HG03175 (cell line): ENCODE measurements at regions not wholly inside any gene's neighbourhood (a gene's known extent, or its start where the extent isn't known, plus 50 kb on each side); places are given as distances from the start of the nearest gene placed in this dataset.
"Not testable (repeated sequence)": the region's sequence is repeated elsewhere in the genome, so short reads cannot be mapped to it uniquely, and the experiment has no call there.

Experiments used
- ATAC-seq: cut with Tn5 transposase; IDR thresholded peaks from one replicate; pipeline ENCODE4 v1.9.1; 2021; ENCODE audit warnings: mild to moderate bottlenecking, moderate library complexity; ENCODE audit not compliant: unreplicated experiment

DNA sequence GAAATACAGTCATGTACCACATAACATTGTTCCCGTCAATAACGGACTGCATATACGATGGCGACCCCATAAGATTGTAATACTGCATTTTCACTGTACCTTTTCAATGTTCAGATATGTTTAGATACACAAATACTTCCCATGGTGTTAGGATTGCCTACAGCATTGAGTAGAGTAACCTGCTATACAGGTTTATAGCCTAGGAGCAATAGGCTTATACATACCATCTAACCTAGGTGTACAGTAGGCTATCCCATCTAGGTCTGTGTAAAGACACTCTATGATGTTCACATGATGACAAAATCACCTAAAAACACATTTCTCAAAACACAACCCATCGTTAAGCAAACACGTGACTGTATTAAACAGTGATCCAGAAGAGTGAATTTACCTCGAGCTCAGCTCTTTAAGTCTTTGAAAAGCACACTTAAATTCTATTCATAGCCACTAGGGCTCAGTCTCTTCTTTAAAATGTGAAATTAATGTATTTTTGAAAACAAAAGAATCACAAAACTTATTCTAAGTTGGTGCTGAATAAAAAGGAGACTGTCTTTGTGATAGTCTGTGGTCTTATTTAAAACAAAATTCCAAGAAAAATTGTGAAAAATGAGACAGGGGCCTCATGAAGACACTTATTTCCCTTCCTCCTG lies 239.1 kb upstream of the ARID2 start:
- no peak for ATAC-seq

DNA sequence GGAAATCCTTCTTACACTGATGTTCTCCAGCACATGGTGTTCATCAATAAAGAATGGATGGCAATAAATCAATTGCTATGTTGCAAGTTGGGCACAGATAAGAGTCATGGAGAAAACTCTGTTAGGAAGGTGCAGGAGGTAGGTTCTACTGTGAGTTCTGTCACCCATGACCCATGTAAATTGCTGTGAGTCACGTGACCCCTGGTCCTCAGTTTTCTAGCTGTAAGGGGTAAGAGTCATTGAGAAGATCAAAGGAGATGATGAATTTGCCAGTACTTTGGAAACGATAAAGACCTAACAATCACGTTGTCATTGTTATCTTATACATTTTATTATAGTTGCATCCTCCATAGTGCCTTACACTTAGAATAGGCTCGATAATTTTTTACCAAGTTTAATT lies 235.2 kb upstream of the ARID2 start:
- ATAC-seq = no peak

DNA sequence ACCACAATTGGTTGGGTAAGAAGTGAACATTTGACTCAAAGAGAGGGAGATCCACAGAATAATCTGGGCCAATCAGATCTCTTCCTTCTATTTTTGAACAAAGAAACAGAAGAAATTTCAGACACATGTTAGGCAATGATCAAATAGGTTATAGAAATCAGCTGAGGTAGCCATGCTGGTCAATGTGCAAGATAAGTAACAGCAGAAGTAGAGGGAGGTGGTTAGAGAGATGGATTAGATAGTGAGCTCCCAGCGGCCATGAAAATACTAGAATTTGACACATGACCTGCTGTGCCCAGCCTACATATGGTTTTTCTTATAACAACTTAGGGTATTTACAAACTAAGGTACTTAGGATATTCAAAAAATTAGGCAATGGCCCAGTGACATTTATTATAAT lies 230.9 kb upstream of the ARID2 start:
- no peak for ATAC-seq

DNA sequence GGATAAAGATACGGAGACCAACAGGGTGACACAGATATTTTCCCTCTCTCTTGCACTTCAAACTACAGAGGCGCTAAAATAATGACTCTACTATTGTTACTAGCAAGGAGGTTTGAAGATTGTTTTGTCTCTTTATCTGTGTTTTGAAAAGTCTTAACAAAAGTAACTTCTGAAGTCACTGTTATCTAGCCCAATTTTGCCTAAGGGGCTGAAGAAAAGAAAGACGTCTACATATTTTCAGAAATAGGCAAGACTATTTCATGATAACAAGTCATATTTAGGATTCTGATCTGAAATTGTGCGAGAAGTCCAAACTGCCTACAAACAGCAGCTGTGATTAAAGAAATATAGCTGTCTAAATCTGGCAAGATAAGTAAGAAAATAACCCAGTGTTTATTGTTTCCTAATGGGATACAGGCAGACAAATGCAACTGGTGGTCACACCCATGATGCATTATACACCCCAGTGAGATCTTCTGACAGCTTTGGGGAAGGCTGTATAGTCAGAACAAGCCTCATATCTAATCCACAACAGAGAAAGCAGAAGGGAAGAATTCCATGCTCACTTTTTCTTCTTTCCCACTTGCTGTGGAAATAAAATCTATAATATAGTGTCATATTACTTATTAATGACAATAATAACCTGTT lies 226.9 kb upstream of the ARID2 start:
- ATAC-seq = no peak

DNA sequence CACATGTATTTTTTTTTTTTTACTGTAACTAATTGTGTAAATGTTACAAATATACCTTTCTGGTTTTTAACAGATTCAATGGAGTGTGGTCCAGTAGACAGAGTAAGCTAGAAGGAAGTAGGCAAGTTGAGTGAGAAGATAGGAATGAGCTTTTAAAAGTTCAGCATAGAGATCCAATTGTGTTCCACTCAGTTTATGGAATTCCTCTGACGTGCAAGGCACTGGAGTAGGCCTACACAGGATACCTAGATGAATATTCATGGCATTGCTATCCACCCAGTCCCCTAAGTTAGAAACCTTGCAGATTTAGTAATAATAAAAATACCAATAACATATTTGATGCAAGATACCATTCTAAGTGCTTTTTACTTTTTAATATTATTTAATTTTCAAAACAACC lies 225.6 kb upstream of the ARID2 start:
- ATAC-seq = no peak

DNA sequence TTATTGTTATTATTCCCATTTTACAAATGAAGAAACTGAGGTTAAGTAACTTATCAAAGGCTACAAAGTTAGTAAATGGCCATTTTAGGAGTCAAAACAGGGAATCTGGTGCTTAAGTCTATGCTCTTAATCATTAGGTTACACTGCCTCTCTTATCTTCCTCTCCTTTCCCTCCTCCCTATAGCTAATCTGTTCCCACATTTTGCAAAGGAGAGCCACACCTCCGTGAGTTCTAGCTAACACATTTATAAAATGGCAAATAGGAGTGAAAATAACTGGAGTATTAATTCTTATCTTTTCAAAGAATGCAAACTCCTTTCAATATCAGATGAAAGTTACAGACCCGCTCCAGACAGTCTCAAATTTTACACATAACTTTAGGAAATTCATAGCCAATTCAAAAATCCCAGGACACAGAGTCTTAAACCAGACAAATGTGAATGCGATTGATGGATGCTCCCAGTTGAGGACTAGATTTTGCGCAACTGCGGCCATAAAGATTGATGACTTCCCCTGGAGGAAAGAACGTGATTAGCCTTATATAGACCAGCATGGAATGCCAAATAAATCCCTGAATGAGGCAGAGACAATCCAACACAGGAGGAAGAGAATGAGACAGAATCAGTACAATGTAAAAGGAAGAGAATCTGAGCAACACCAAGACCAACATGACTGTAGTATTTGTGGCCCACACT lies 225.0 kb upstream of the ARID2 start:
- ATAC-seq = no peak

DNA sequence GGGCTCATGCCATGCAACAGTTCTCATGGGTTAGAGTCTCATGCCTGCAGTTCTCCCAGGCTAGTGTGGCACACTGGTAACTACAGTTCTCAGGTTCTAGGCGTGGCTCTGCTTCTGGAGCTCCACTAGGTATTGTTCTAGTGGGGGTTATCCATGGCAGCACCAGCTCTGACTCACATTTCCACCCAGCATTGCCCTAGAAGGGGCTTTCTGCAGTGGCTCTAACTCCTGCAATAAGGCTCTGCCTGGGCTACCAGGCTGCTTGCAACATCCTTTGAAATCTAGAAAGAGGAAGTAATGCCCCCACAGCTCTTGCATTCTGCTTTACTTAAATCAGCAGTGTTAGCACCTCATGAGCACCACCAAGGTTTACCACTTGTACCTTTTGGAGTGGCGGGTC lies 220.3 kb upstream of the ARID2 start:
- no peak for ATAC-seq

DNA sequence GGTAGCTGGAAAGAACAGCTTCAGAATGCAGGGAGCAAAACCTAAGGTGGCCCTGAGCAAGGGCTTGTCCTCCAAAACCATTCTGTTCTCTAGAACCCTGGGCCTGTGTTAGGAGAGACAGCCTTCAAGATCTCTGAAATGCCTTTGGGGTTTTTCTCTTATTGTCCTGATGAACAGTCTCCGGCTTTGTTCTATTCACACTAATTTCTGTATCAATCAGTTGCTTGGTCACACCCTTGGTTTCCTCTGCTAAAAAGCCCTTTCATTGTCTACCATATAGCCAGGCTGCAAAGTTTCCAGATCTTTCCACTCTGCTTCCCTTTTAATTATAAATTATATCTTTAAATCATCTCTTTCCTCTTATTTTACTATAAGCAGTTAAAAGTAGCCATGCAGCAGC lies 219.9 kb upstream of the ARID2 start:
- ATAC-seq = no peak

DNA sequence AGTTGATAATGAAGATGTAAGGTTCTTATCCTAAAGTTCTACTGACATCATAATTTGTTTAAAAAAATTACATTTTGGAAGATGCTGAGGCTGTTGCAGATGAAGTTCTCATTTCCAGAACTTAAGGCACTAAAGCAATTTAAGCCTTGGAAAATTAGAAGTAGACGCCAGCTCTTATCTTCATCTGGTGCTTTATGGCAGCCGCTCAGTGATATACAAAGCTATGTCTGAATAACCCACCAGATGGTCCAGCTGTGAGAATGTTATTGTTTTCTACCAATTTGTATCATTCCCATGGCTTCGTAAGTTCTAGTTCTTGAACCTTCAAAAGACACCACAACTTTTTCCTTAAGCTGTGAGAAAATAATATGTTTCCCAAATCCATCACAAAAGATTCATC lies 212.1 kb upstream of the ARID2 start:
- no peak for ATAC-seq

DNA sequence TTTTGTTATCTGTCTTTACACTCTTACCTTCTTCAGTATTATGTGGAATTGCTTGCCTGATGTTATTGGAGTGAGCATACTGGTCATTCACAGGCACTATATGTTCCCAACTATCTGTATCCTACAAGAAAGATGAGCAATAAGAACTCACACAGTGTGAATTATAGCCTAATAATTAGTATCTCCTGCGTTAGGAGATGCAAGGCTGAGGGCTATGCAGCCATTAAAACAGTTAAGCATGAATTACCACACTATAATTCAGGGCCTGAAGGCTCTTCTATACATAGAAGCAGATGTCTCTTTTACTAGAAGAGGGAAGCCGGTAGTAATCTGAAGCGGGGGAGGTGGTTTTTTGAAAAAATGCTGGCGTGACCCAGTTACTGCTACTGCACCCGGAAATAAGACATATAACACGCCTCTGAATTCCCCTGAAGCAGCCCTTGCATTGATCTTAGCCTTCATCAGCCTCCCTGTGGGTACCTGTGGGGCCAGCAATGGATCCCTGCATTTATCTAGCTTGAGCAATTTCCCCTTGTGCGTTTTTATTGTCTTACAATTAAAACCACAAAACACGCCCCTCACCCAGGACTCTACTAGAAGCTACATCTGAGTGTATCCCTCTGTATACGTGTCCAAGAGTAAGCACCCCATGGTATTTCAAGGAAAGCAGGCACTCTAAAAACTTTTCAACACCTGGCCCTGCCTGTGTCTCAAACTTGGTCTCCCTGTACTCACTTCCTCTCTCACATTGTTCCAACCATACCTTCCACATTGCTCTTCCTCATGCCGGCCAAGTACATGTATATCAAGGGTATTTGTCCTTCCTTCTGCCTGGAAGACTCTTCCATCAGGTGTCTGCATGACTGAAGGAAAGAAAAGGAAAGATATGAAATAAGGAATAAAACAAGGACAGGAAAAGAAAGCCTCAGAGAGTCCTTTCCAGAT lies 210.9 kb upstream of the ARID2 start:
- ATAC-seq = no peak

DNA sequence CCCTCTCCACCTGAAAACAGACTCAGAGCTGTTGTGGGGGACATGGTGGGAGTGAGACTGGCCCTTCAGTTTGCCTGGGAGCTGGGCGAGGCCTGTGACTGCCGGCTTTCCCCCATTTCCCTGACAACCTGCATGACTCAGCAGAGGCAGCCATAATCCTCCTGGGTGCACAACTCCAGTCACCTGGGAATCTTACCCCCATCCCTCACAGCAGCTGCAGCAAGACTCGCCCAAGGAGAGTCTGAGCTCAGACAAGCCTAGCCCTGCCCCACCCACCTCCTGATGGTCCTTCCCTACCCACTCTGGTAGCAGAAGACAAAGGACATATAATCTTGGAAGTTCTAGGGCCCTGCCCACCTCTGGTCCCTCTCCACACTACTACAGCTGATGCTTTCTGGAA lies 207.3 kb upstream of the ARID2 start:
- no peak for ATAC-seq

DNA sequence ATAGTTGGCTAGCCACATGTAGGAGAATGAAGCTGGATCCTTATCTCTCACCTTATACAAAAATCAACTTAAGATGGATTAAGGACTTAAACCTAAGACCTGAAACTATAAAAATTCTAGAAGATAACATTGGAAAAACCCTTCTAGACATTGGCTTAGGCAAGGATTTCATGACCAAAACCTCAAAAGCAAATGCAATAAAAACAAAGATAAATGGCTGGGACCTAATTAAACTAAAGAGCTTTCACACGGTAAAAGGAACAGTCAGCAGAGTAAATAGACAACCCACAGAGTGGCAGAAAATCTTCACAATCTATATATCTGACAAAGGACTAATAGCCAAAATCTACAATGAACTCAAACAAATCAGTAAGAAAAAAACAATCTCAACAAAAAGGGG lies 202.7 kb upstream of the ARID2 start:
- not testable (repeated sequence) for ATAC-seq

DNA sequence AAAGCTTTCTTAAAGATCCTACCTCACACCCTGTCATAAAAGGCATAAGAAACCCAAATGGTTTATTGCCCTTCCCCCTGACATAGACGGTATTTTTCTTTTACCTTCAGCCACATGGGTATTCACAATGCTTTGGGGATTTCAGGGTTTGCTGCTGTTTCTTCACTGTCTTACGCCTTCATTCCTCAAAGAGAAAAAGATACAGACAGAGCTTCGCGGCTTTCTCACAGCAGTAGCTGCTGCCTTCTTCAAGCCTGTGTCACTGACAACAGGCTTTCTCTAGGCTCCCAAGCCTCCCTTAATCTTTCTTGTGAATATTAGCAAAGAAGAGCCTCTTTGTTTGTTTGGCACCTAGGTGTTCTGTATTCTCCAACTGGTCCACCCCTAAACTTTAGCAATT lies 197.4 kb upstream of the ARID2 start:
- no peak for ATAC-seq

DNA sequence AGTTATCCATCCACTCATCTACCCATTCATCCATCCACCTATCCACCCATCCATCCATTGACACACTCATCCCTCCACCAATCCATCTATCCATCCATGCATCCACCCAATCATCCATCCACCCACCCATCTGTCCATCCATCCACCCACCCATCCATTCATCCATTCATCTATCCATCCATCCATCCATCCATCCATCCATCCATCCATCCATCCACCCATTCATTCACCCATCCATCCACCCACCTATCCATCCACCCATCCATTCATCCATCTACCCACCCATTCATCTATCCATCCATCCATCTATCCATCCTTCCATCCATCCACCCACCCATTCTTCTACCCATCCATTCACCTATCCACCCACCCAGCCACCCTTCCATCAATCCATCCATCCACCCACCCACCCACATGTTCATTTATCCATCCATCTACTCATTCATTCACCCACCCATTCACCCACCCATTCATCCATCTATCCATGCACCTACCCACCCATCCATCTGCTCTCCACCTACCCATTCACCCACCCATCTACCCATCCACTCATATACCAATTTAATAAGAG lies 193.8 kb upstream of the ARID2 start:
- no peak for ATAC-seq

DNA sequence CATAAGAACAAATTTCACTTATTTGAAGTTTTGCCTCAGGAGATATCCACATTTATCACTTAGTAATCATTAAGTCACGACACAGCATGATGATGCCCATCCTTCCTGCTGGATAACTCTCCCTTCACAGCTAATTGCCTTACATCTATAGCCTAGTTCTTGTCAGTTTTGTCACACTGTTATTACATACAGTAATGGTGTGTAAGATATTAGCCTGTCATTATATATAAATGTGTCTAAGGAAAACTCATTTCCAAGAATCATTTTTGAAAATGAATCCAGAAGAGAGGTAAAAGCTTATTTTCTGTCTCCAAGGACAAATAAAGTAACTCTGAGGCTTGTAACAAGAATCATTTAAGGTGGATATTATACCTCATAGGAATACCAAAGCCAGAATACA lies 193.2 kb upstream of the ARID2 start:
- ATAC-seq = no peak

DNA sequence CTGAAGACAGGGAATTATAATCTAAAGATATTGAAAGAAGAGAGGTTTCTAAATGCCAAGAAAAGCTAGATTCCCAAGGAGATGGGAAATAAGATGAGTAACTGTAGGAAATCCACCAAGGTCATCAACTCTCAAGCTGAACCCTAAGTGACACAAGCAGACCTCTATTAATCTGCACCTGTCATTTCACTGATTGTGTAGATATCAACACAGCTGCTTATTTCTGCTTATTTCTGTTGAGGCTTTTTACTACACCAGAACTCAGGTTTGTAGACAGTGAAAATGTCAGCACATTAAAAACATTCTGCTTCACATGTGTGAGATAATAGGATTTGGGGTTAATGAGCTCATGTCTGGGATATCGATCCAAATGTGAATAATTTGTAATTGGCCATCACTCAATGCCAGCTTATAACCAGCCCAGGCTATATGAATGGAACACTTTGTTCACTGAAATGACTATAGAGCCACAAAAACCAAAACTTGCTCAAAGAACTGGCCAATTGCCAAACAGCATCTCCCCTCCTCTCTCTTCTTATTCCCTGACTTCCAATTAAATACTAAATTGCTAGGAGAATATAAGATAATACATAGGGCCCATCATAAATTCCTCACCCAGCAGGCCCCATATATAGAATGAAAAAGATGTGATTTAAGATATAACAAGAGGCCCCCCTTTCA lies 188.7 kb upstream of the ARID2 start:
- ATAC-seq = no peak

DNA sequence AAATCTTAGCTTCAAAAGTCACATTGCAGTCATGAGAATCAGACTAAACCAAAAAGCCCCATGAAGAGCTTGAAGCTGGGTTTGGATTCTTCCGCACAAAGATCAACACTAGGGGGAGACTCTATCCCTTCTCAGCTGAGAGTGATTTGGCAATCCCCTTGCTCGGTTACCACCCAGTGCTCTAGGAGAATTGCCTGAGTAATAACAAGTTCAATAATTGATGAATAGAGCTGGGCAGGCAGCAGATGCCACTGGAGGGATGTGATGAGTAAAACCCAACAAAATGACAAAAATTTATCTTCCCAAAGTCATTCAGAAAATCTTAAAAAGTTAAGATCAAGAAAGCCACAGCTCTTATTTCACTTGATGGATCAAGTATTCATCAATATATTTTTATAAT lies 185.6 kb upstream of the ARID2 start:
- ATAC-seq = peak; percentile 89

DNA sequence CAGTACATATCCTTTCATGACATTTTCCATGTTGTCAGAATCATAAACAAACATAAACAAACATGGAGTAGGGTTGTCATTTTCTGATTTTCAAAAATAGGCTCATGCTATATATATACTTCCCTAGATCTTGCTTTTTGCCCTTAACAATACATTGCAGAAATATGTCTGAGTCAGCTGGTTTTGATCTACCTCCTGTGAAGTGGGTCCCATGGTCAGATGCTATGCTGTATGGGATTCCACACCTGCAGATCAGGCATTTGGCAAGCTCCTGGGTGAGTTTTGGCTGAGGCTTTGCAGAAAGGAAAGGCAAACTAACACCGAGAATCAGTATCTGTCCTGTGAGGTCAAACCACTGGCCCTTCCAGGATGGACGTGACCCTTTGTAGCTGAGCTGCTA lies 183.0 kb upstream of the ARID2 start:
- ATAC-seq = no peak

DNA sequence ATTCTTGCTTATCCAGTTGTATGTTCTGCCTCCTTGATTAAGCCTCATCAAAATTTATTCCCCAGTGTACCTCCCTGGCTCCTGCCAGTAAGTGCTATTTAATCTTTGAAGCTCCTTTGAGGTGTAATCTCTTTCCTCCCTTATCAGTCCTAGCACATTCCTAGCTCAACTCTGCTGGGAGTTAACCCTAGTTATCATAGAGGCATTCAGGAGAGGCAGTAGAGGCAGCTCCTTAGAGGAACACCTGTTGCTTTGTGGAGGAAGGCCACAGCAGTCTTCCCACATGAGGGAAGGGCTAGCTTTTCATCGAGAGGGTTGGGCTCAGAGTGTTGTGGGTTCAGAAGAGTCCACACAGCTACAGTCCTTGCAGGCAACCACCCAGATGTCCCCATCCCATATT lies 182.4 kb upstream of the ARID2 start:
- no peak for ATAC-seq

DNA sequence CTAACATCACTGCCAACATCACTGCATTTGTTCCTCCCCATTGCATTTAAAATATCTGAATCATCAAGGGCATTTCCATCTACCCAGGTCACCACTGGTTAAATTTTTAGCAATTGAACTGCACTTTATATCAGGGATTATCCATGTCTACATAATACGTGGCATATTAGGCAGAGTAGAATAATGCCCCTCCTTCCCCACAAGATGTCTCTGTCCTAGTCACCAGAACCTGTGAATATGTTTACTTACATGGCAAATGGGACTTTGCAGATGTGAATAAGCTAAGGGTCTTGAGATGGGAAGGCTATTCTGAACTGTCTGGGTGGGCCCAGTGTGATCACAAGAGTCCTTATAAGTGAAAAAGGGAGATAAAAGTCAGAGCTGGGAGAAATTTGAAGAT lies 181.7 kb upstream of the ARID2 start:
- ATAC-seq = no peak
